ENCODE measurements at regions not wholly inside any gene's neighbourhood (a gene's known extent, or its start where the extent isn't known, plus 50 kb on each side); places are given as distances from the start of the nearest gene placed in this dataset.

DNA sequence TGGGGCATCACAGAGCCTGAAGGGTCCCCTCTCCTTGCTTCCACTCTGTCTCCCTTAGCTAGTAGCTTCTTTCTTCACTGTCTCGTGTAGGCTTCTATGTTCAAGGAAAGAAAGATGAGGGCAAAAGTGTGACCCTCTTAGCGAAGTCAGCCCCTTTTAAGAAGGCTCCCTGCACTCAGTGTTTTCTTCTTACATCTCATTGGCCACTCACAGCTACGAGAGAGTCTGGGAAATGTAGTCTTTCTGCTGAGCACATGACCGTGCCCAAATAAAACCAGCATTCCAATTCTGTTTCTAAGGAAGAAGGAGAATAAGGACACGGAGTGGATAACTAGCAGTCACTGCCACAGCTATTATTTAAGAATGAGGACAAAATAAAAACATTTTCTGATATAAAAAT is 104.9 kb upstream of the TNR start:
- ChIA-PET CTCF (no interaction called here), POLR2A (ENCODE audit: low non-redundant PET) (no interaction called here)
- Histone ChIP-seq H3K4me3 (ENCODE audit: low read depth, low read length, poor library complexity, severe bottlenecking) (no peak overlapping the region), H3K9me3 (ENCODE audit: low read depth, low read length, poor library complexity, severe bottlenecking) (no peaks in the 10 kb centered on the region), H3K27ac (ENCODE audit: low read depth, low read length, poor library complexity, severe bottlenecking) (no peak overlapping the region), H3K4me1 (ENCODE audit: insufficient read depth, low read length, poor library complexity, severe bottlenecking) (no peaks in the 10 kb centered on the region), H3K27me3 (replicated peaks; ENCODE audit: insufficient read depth, low read depth, low read length, poor library complexity) (no peaks in the 10 kb centered on the region), H3K36me3 (ENCODE audit: insufficient read depth, low read length, poor library complexity, severe bottlenecking) (no peaks in the 10 kb centered on the region)
- DNase-seq (ENCODE audit: low spot score) = no peak
- no peak for TF ChIP-seq EZH2 (IDR thresholded peaks at IDR 0.05; ENCODE audit: borderline replicate concordance, low read depth, low read length, poor library complexity, severe bottlenecking)
- BruUV-seq (replicated peaks) = no TSS peak
- intact Hi-C loops (cut with micrococcal nuclease; ENCODE audit: unreplicated experiment) = no loop called here

DNA sequence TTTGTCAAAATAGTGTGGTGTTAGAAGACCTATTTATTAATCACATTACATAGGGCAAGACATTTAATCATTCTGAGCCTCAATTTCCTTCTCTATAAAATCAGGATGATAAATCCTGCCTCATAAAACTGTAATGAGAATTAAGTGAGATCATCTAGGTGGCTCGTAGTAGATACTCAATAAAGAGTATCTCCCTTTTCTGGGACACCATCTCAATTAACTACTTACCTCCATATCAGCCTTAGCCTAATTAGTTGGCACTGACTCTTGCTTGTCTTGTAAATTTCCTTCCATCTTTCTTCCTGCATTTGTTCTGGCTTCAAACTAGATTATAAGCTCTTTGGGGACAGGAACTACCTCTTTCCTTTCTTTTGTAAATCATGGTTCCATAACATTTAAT is 102.6 kb upstream of the TNR start:
- TF ChIP-seq CTCF (conservative IDR thresholded peaks at IDR 0.05; ENCODE audit: low read depth, low read length) = no peak
- TF ChIP-seq EZH2 (IDR thresholded peaks at IDR 0.05; ENCODE audit: borderline replicate concordance, low read depth, low read length, poor library complexity, severe bottlenecking) = no peak
- no peak for DNase-seq (ENCODE audit: low spot score)
- Histone ChIP-seq H3K36me3 (ENCODE audit: insufficient read depth, low read length, poor library complexity, severe bottlenecking) (no peaks in the 10 kb centered on the region), H3K27me3 (replicated peaks; ENCODE audit: insufficient read depth, low read depth, low read length, poor library complexity) (peaks cover 4% of the 10 kb centered on the region), H3K4me1 (ENCODE audit: insufficient read depth, low read length, poor library complexity, severe bottlenecking) (no peaks in the 10 kb centered on the region), H3K9me3 (ENCODE audit: low read depth, low read length, poor library complexity, severe bottlenecking) (no peaks in the 10 kb centered on the region), H3K27ac (ENCODE audit: low read depth, low read length, poor library complexity, severe bottlenecking) (no peak overlapping the region), H3K4me3 (ENCODE audit: low read depth, low read length, poor library complexity, severe bottlenecking) (no peak overlapping the region)
- POLR2A ChIA-PET (ENCODE audit: low non-redundant PET) = no interaction called here
- intact Hi-C loops (cut with micrococcal nuclease; ENCODE audit: unreplicated experiment) = no loop called here
- no TSS peak for BruUV-seq (replicated peaks)
- CTCF ChIA-PET = no interaction called here

DNA sequence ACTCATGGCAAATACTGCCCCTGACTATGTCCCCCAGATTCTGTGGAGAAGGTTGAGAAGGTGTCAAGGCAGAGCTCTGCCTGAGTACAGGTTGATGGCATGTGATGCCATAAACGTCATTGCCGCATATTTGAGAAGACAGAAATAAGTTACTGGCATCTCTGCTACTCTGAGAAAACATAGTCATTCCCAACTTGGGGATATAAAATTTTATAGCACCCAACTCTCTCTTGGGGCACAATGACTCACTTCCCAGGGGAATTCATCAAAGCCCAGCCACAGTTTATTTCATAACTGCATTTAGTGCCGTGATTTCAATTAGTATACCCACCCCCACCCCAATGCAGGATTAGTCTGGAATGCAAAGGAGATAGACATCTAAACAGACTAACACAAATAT is 101.9 kb upstream of the TNR start:
- ChIA-PET CTCF (no interaction called here), POLR2A (ENCODE audit: low non-redundant PET) (no interaction called here)
- H3K4me1 ChIP-seq (ENCODE audit: insufficient read depth, low read length, poor library complexity, severe bottlenecking) = no peaks in the 10 kb centered on the region
- TF ChIP-seq EZH2 (IDR thresholded peaks at IDR 0.05; ENCODE audit: borderline replicate concordance, low read depth, low read length, poor library complexity, severe bottlenecking) = no peak
- no peak overlapping the region for H3K27ac ChIP-seq (ENCODE audit: low read depth, low read length, poor library complexity, severe bottlenecking)
- H3K27me3 ChIP-seq (replicated peaks; ENCODE audit: insufficient read depth, low read depth, low read length, poor library complexity) = peaks cover 4% of the 10 kb centered on the region
- no peak overlapping the region for H3K4me3 ChIP-seq (ENCODE audit: low read depth, low read length, poor library complexity, severe bottlenecking)
- H3K36me3 ChIP-seq (ENCODE audit: insufficient read depth, low read length, poor library complexity, severe bottlenecking) = no peaks in the 10 kb centered on the region
- DNase-seq (ENCODE audit: low spot score) = no peak
- intact Hi-C loops (cut with micrococcal nuclease; ENCODE audit: unreplicated experiment) = no loop called here
- no TSS peak for BruUV-seq (replicated peaks)
- H3K9me3 ChIP-seq (ENCODE audit: low read depth, low read length, poor library complexity, severe bottlenecking) = no peaks in the 10 kb centered on the region

GRCh38 chr1:175844877-175845276 is 101.5 kb upstream of the TNR start:
- TF ChIP-seq EZH2 (IDR thresholded peaks at IDR 0.05; ENCODE audit: borderline replicate concordance, low read depth, low read length, poor library complexity, severe bottlenecking) (no peak), CTCF (conservative IDR thresholded peaks at IDR 0.05; ENCODE audit: low read depth, low read length) (0 out of 2 replicates have a peak, but pooled peaks have one; percentile 22)
- ChIA-PET CTCF (no interaction called here), POLR2A (ENCODE audit: low non-redundant PET) (no interaction called here)
- no peaks in the 10 kb centered on the region for H3K9me3 ChIP-seq (ENCODE audit: low read depth, low read length, poor library complexity, severe bottlenecking)
- no peaks in the 10 kb centered on the region for H3K36me3 ChIP-seq (ENCODE audit: insufficient read depth, low read length, poor library complexity, severe bottlenecking)
- BruUV-seq (replicated peaks) = no TSS peak
- H3K27me3 ChIP-seq (replicated peaks; ENCODE audit: insufficient read depth, low read depth, low read length, poor library complexity) = peaks cover 4% of the 10 kb centered on the region
- DNase-seq (ENCODE audit: low spot score) = no peak
- H3K27ac ChIP-seq (ENCODE audit: low read depth, low read length, poor library complexity, severe bottlenecking) = no peak overlapping the region
- intact Hi-C loops (cut with micrococcal nuclease; ENCODE audit: unreplicated experiment) = no loop called here
- H3K4me1 ChIP-seq (ENCODE audit: insufficient read depth, low read length, poor library complexity, severe bottlenecking) = no peaks in the 10 kb centered on the region
- no peak overlapping the region for H3K4me3 ChIP-seq (ENCODE audit: low read depth, low read length, poor library complexity, severe bottlenecking)

Data from A673 (cell line).